ENCODE measurements at regions not wholly inside any gene's neighbourhood (a gene's known extent, or its start where the extent isn't known, plus 50 kb on each side); places are given as distances from the start of the nearest gene placed in this dataset.
A peak's percentile ranks its signal among the peaks of the same experiment; 100 is the strongest.

DNA sequence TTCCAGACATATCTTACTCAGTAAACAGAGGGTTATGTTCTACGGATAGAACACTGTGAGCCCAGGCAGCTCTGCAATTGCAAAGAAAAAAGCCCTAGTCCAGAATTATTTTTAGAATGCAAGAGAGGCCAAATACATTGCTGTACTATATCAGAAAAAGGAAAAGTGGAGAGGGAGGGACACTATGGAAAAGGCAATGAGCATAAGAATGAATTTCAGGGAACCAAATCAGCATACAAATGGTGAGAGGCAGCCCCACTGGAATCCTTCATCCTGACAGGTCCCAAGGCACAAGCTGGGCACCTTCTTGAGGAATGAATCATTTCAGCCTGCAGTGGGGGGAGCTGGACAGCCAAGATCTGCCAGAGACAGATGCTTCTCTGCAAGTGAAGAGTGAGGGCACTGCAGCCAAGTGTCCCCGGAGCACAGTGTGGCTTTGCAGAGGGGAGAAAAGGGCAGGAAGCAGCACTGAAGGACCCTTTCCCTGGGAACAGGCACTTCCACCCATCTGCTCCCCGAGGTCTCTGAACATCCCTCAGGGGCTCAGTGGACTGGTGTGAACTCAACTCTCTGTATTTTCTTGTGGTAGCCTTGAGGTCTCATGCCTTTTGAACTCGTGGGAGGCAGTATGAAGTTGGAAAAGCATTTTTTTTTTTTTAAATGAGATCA, 115.6 kb downstream of the XCL2 start:
- H3K36me3 ChIP-seq (ENCODE audit: control insufficient read depth in 1 of 2, insufficient read depth in 2 of 2, low read length in 2 of 2) = no peaks in the 10 kb centered on the region
- H3K14ac ChIP-seq (ENCODE audit: low read length) = no peak overlapping the region
- no peak overlapping the region for H3K9ac ChIP-seq (ENCODE audit: low read length)
- H2BK12ac ChIP-seq (ENCODE audit: low read length) = no peak overlapping the region
- no peak overlapping the region for H2BK120ac ChIP-seq (ENCODE audit: insufficient read depth, low read length, poor library complexity)
- no peak overlapping the region for H2AFZ ChIP-seq (ENCODE audit: insufficient read depth, low read length, poor library complexity)
- no peak overlapping the region for H4K8ac ChIP-seq (ENCODE audit: low read depth, low read length)
- H4K12ac ChIP-seq (ENCODE audit: low read depth, low read length) = no peak overlapping the region
- H2BK5ac ChIP-seq (ENCODE audit: low read depth, low read length, poor library complexity) = no peak overlapping the region
- H3K27me3 ChIP-seq (ENCODE audit: insufficient read depth, low read length) = no peaks in the 10 kb centered on the region
- peak overlapping the region; percentile 37 for H3K27ac ChIP-seq (ENCODE audit: low read depth, low read length)
- no peak overlapping the region for H3K23ac ChIP-seq (ENCODE audit: low read length)
- no peak overlapping the region for H3K18ac ChIP-seq (ENCODE audit: low read length)
- H3K79me2 ChIP-seq (ENCODE audit: control insufficient read depth, insufficient read depth, low read length, poor library complexity) = no peaks in the 10 kb centered on the region
- no peak for DNase-seq
- no CpG with 5 or more reads among the region's 4 CpGs for WGBS (ENCODE audit: extremely low coverage, insufficient coverage, insufficient read length)
- H3K4me3 ChIP-seq (ENCODE audit: low read depth, low read length) = no peak overlapping the region
- H3K4me1 ChIP-seq (ENCODE audit: control insufficient read depth in 1 of 2, insufficient read depth in 2 of 2, low read length in 2 of 2) = peaks cover 3% of the 10 kb centered on the region in 2 experiments
- H3K79me1 ChIP-seq (ENCODE audit: low read length) = no peaks in the 10 kb centered on the region
- no peak overlapping the region for H4K91ac ChIP-seq (ENCODE audit: low read depth, low read length)
- H3K4ac ChIP-seq (ENCODE audit: low read depth, low read length) = no peak overlapping the region
- no peak overlapping the region for H2AK5ac ChIP-seq (ENCODE audit: low read length)
- H3K9me3 ChIP-seq (ENCODE audit: insufficient read depth, low read depth, low read length) = no peaks in the 10 kb centered on the region
- H3K4me2 ChIP-seq (ENCODE audit: low read length) = peak overlapping the region; percentile 39

DNA sequence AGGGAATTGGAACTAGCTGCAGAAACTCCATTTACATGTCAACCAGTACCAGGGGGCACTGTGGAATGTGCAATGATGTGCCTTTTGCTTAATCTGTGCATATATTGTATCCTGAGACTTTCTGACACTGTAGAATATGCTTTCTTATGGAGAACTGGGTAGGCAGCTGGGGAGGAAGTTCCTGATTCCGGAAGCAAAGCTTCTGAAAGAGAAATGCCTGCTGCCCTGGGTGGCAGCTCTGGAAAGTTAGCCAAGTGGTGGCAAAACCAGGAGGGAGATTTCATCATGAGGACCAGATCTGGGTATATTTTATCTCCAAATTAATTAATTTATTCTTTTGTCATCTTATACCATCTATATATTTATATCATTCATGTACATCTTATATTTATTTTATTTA, 116.7 kb downstream of the XCL2 start:
- H3K27me3 ChIP-seq (ENCODE audit: insufficient read depth, low read length) = no peaks in the 10 kb centered on the region
- H4K91ac ChIP-seq (ENCODE audit: low read depth, low read length) = no peak overlapping the region
- H3K36me3 ChIP-seq (ENCODE audit: control insufficient read depth in 1 of 2, insufficient read depth in 2 of 2, low read length in 2 of 2) = no peaks in the 10 kb centered on the region
- no peak overlapping the region for H2AK5ac ChIP-seq (ENCODE audit: low read length)
- no peak overlapping the region for H4K8ac ChIP-seq (ENCODE audit: low read depth, low read length)
- H3K4me3 ChIP-seq (ENCODE audit: low read depth, low read length) = no peak overlapping the region
- H3K4me1 ChIP-seq (ENCODE audit: control insufficient read depth in 1 of 2, insufficient read depth in 2 of 2, low read length in 2 of 2) = peaks cover 3% of the 10 kb centered on the region in 2 experiments
- H3K18ac ChIP-seq (ENCODE audit: low read length) = no peak overlapping the region
- H2BK5ac ChIP-seq (ENCODE audit: low read depth, low read length, poor library complexity) = no peak overlapping the region
- no peak overlapping the region for H3K9ac ChIP-seq (ENCODE audit: low read length)
- no peak overlapping the region for H2BK120ac ChIP-seq (ENCODE audit: insufficient read depth, low read length, poor library complexity)
- no peak for DNase-seq
- no peak overlapping the region for H4K12ac ChIP-seq (ENCODE audit: low read depth, low read length)
- H3K23ac ChIP-seq (ENCODE audit: low read length) = no peak overlapping the region
- no peaks in the 10 kb centered on the region for H3K79me2 ChIP-seq (ENCODE audit: control insufficient read depth, insufficient read depth, low read length, poor library complexity)
- H3K79me1 ChIP-seq (ENCODE audit: low read length) = no peaks in the 10 kb centered on the region
- H3K4me2 ChIP-seq (ENCODE audit: low read length) = no peak overlapping the region
- no peak overlapping the region for H3K14ac ChIP-seq (ENCODE audit: low read length)
- H3K27ac ChIP-seq (ENCODE audit: low read depth, low read length) = no peak overlapping the region
- no peak overlapping the region for H3K4ac ChIP-seq (ENCODE audit: low read depth, low read length)
- WGBS (ENCODE audit: extremely low coverage, insufficient coverage, insufficient read length) = no CpG with 5 or more reads among the region's 1 CpG
- H2BK12ac ChIP-seq (ENCODE audit: low read length) = no peak overlapping the region
- H3K9me3 ChIP-seq (ENCODE audit: insufficient read depth, low read depth, low read length) = no peaks in the 10 kb centered on the region
- H2AFZ ChIP-seq (ENCODE audit: insufficient read depth, low read length, poor library complexity) = no peak overlapping the region

DNA sequence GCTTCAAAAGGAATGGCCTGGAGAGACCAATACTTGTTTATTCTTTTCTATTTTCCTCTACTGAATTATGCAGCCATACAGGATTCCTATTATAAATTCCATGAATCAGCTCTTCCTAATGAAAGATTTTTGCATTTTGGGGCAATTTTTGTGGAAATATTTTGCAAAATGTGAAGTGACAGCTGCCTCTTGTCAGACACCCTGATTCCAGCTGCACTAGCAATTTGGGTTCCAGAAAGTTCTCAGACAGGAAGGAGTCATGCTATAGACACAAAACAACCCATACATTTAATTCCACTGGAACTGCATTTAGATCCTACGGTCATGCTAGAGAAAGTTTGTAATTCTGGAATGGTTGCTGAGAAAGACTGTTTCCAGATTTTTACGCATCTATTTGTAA, 119.5 kb downstream of the XCL2 start:
- Histone ChIP-seq H3K79me1 (ENCODE audit: low read length) (no peaks in the 10 kb centered on the region), H4K8ac (ENCODE audit: low read depth, low read length) (no peak overlapping the region), H3K9ac (ENCODE audit: low read length) (no peak overlapping the region), H3K79me2 (ENCODE audit: control insufficient read depth, insufficient read depth, low read length, poor library complexity) (no peaks in the 10 kb centered on the region), H3K27ac (ENCODE audit: low read depth, low read length) (no peak overlapping the region), H3K4me2 (ENCODE audit: low read length) (no peak overlapping the region), H4K91ac (ENCODE audit: low read depth, low read length) (no peak overlapping the region), H3K9me3 (ENCODE audit: insufficient read depth, low read depth, low read length) (no peaks in the 10 kb centered on the region), H3K18ac (ENCODE audit: low read length) (no peak overlapping the region), H3K4me1 (ENCODE audit: control insufficient read depth in 1 of 2, insufficient read depth in 2 of 2, low read length in 2 of 2) (peaks cover 3% of the 10 kb centered on the region in 2 experiments), H2AFZ (ENCODE audit: insufficient read depth, low read length, poor library complexity) (no peak overlapping the region), H4K12ac (ENCODE audit: low read depth, low read length) (no peak overlapping the region), H3K23ac (ENCODE audit: low read length) (no peak overlapping the region), H3K14ac (ENCODE audit: low read length) (no peak overlapping the region), H3K4ac (ENCODE audit: low read depth, low read length) (no peak overlapping the region), H2BK120ac (ENCODE audit: insufficient read depth, low read length, poor library complexity) (no peak overlapping the region), H3K36me3 (ENCODE audit: control insufficient read depth in 1 of 2, insufficient read depth in 2 of 2, low read length in 2 of 2) (no peaks in the 10 kb centered on the region), H2BK5ac (ENCODE audit: low read depth, low read length, poor library complexity) (no peak overlapping the region), H3K4me3 (ENCODE audit: low read depth, low read length) (no peak overlapping the region), H3K27me3 (ENCODE audit: insufficient read depth, low read length) (no peaks in the 10 kb centered on the region), H2AK5ac (ENCODE audit: low read length) (no peak overlapping the region), H2BK12ac (ENCODE audit: low read length) (no peak overlapping the region)
- no peak for DNase-seq
- WGBS (ENCODE audit: extremely low coverage, insufficient coverage, insufficient read length) = no CpG with 5 or more reads among the region's 2 CpGs

GRCh38 chr1:168422203-168422847, 121.5 kb downstream of the XCL2 start:
- WGBS (ENCODE audit: extremely low coverage, insufficient coverage, insufficient read length) = no CpG with 5 or more reads among the region's 1 CpG
- no peak overlapping the region for H3K9ac ChIP-seq (ENCODE audit: low read length)

More at GRCh38 chr1:168422203-168422847, 121.5 kb downstream of the XCL2 start:
- no peaks in the 10 kb centered on the region for H3K9me3 ChIP-seq (ENCODE audit: insufficient read depth, low read depth, low read length)
- H3K4ac ChIP-seq (ENCODE audit: low read depth, low read length) = no peak overlapping the region
- no peak overlapping the region for H4K8ac ChIP-seq (ENCODE audit: low read depth, low read length)
- H3K4me2 ChIP-seq (ENCODE audit: low read length) = no peak overlapping the region
- no peak overlapping the region for H3K27ac ChIP-seq (ENCODE audit: low read depth, low read length)
- no peak overlapping the region for H2BK120ac ChIP-seq (ENCODE audit: insufficient read depth, low read length, poor library complexity)
- no peaks in the 10 kb centered on the region for H3K79me2 ChIP-seq (ENCODE audit: control insufficient read depth, insufficient read depth, low read length, poor library complexity)
- H2BK5ac ChIP-seq (ENCODE audit: low read depth, low read length, poor library complexity) = no peak overlapping the region
- H3K14ac ChIP-seq (ENCODE audit: low read length) = no peak overlapping the region
- H3K27me3 ChIP-seq (ENCODE audit: insufficient read depth, low read length) = no peaks in the 10 kb centered on the region
- H2BK12ac ChIP-seq (ENCODE audit: low read length) = no peak overlapping the region
- H3K4me3 ChIP-seq (ENCODE audit: low read depth, low read length) = no peak overlapping the region
- no peak overlapping the region for H3K18ac ChIP-seq (ENCODE audit: low read length)
- no peak overlapping the region for H2AK5ac ChIP-seq (ENCODE audit: low read length)
- H3K4me1 ChIP-seq (ENCODE audit: control insufficient read depth in 1 of 2, insufficient read depth in 2 of 2, low read length in 2 of 2) = no peaks in the 10 kb centered on the region
- H3K36me3 ChIP-seq (ENCODE audit: control insufficient read depth in 1 of 2, insufficient read depth in 2 of 2, low read length in 2 of 2) = no peaks in the 10 kb centered on the region
- no peak overlapping the region for H4K12ac ChIP-seq (ENCODE audit: low read depth, low read length)
- peak in 1 of 2 donors; percentile 18 for DNase-seq
- no peaks in the 10 kb centered on the region for H3K79me1 ChIP-seq (ENCODE audit: low read length)
- H2AFZ ChIP-seq (ENCODE audit: insufficient read depth, low read length, poor library complexity) = no peak overlapping the region
- H3K23ac ChIP-seq (ENCODE audit: low read length) = no peak overlapping the region
- no peak overlapping the region for H4K91ac ChIP-seq (ENCODE audit: low read depth, low read length)

Data from trophoblast cell (in vitro differentiated cells and primary cell).